Mesodermal cell (in vitro differentiated cells): ENCODE measurements at regions not wholly inside any gene's neighbourhood (a gene's known extent, or its start where the extent isn't known, plus 50 kb on each side); places are given as distances from the start of the nearest gene placed in this dataset.
"Not testable (repeated sequence)": the region's sequence is repeated elsewhere in the genome, so short reads cannot be mapped to it uniquely, and the experiment has no call there.

Experiments used
- H3K27ac ChIP-seq: 2 replicates; pipeline ENCODE4 v1.7.0; 2013; ENCODE audit warnings: mild to moderate bottlenecking, low read depth, low read length, moderate library complexity; ENCODE audit not compliant: severe bottlenecking
- H3K36me3 ChIP-seq: 2 replicates; pipeline ENCODE4 v1.7.1; 2013; ENCODE audit warnings: mild to moderate bottlenecking, low read length, moderate library complexity; ENCODE audit not compliant: control insufficient read depth, insufficient read depth
- H3K4me1 ChIP-seq: one replicate; pipeline ENCODE4 v1.7.1; 2013; ENCODE audit warnings: mild to moderate bottlenecking, low read length; ENCODE audit not compliant: insufficient read depth, control insufficient read depth, poor library complexity, severe bottlenecking
- H3K4me3 ChIP-seq: 2 replicates; pipeline ENCODE4 v1.7.0; 2013; ENCODE audit warnings: low read length, control low read depth, mild to moderate bottlenecking; ENCODE audit not compliant: insufficient read depth, poor library complexity, severe bottlenecking; ENCODE audit errors: extremely low read depth
- H3K9me3 ChIP-seq: 2 replicates; pipeline ENCODE4 v1.7.1; 2013; ENCODE audit warnings: mild to moderate bottlenecking, low read length, moderate library complexity; ENCODE audit not compliant: control insufficient read depth
- WGBS, 2 experiments: methylation state at CpG; one replicate each; pipeline ENCODE4 v1.1.5; 2013; ENCODE audit warnings: missing lambda C conversion rate in 2 of 2; ENCODE audit not compliant: insufficient coverage in 2 of 2; 5-methylcytosine and 5-hydroxymethylcytosine counted together

- H3K36me3 ChIP-seq: no peaks in the 10 kb centered on the region
- WGBS, 2 experiments: 71 to 93% methylated on average over 1 of the region's 1 CpG
- no peak overlapping the region for H3K27ac ChIP-seq
- no peaks in the 10 kb centered on the region for H3K9me3 ChIP-seq
- no peaks in the 10 kb centered on the region for H3K4me1 ChIP-seq
- no peak overlapping the region for H3K4me3 ChIP-seq
These were observed 686.1 kb upstream of the CHD1 start for GRCh38 chr5:99614888-99615287.

- H3K9me3 ChIP-seq: no peaks in the 10 kb centered on the region
- H3K4me3 ChIP-seq: no peak overlapping the region
- H3K27ac ChIP-seq: no peak overlapping the region
- no peaks in the 10 kb centered on the region for H3K36me3 ChIP-seq
- no peaks in the 10 kb centered on the region for H3K4me1 ChIP-seq
These were observed 678.3 kb upstream of the CHD1 start for GRCh38 chr5:99607124-99607523.

GRCh38 chr5:99605904-99606303, 677.1 kb upstream of the CHD1 start:
- H3K36me3 ChIP-seq: no peaks in the 10 kb centered on the region
- H3K27ac ChIP-seq: no peak overlapping the region
- no peaks in the 10 kb centered on the region for H3K9me3 ChIP-seq
- 85 to 93% methylated on average over 3 of the region's 3 CpGs for WGBS, 2 experiments
- no peaks in the 10 kb centered on the region for H3K4me1 ChIP-seq
- no peak overlapping the region for H3K4me3 ChIP-seq

GRCh38 chr5:99600952-99601351, 672.1 kb upstream of the CHD1 start:
- Histone ChIP-seq H3K36me3 (no peaks in the 10 kb centered on the region), H3K4me3 (no peak overlapping the region), H3K9me3 (no peaks in the 10 kb centered on the region), H3K27ac (no peak overlapping the region), H3K4me1 (no peaks in the 10 kb centered on the region)
- 100% methylated on average over 1 of the region's 1 CpG; no CpG with 5 or more reads in 1 of the 2 experiments for WGBS, 2 experiments

GRCh38 chr5:99590806-99591205, 662.0 kb upstream of the CHD1 start:
- H3K36me3 ChIP-seq: no peaks in the 10 kb centered on the region
- H3K4me3 ChIP-seq: no peak overlapping the region
- H3K4me1 ChIP-seq: no peaks in the 10 kb centered on the region
- no CpG with 5 or more reads among the region's 1 CpG for WGBS, 2 experiments
- no peaks in the 10 kb centered on the region for H3K9me3 ChIP-seq
- no peak overlapping the region for H3K27ac ChIP-seq

- H3K4me1 ChIP-seq: no peaks in the 10 kb centered on the region
- no peaks in the 10 kb centered on the region for H3K9me3 ChIP-seq
- H3K4me3 ChIP-seq: no peak overlapping the region
- no peak overlapping the region for H3K27ac ChIP-seq
- no CpG with 5 or more reads among the region's 1 CpG for WGBS, 2 experiments
- H3K36me3 ChIP-seq: no peaks in the 10 kb centered on the region
These were observed 660.6 kb upstream of the CHD1 start for GRCh38 chr5:99589424-99589823.

- Histone ChIP-seq H3K4me1 (no peaks in the 10 kb centered on the region), H3K36me3 (no peaks in the 10 kb centered on the region), H3K4me3 (no peak overlapping the region), H3K27ac (no peak overlapping the region), H3K9me3 (no peaks in the 10 kb centered on the region)
- WGBS, 2 experiments: no CpG with 5 or more reads among the region's 1 CpG
These were observed 659.2 kb upstream of the CHD1 start for GRCh38 chr5:99587983-99588382.

- Histone ChIP-seq H3K4me1 (no peaks in the 10 kb centered on the region), H3K36me3 (no peaks in the 10 kb centered on the region), H3K27ac (no peak overlapping the region), H3K4me3 (no peak overlapping the region), H3K9me3 (no peaks in the 10 kb centered on the region)
These were observed 658.1 kb upstream of the CHD1 start for GRCh38 chr5:99586878-99587277.

GRCh38 chr5:99581204-99581603, 652.4 kb upstream of the CHD1 start:
- not testable (repeated sequence) for H3K36me3 ChIP-seq, H3K27ac ChIP-seq, H3K4me1 ChIP-seq, H3K9me3 ChIP-seq, H3K4me3 ChIP-seq
- 63 to 79% methylated on average over 2 of the region's 3 CpGs for WGBS, 2 experiments

GRCh38 chr5:99562937-99563627, 634.3 kb upstream of the CHD1 start:
- H3K9me3 ChIP-seq, H3K4me3 ChIP-seq, H3K36me3 ChIP-seq, H3K4me1 ChIP-seq, H3K27ac ChIP-seq: not testable (repeated sequence)
- 76 to 82% methylated on average over 8 to 10 of the region's 15 CpGs for WGBS, 2 experiments

- no peaks in the 10 kb centered on the region for H3K4me1 ChIP-seq
- H3K9me3 ChIP-seq: no peaks in the 10 kb centered on the region
- H3K27ac ChIP-seq: no peak overlapping the region
- no peak overlapping the region for H3K4me3 ChIP-seq
- no CpG with 5 or more reads among the region's 1 CpG for WGBS, 2 experiments
- H3K36me3 ChIP-seq: no peaks in the 10 kb centered on the region
These were observed 624.5 kb upstream of the CHD1 start for GRCh38 chr5:99553211-99553810.
